Upper lobe of left lung (tissue), 6 donors: ENCODE measurements at regions not wholly inside any gene's neighbourhood (a gene's known extent, or its start where the extent isn't known, plus 50 kb on each side); places are given as distances from the start of the nearest gene placed in this dataset.

Experiments used
- ATAC-seq, 2 donors: fragments of 200-7000 bp; cut with Tn5 transposase; one replicate each; pipeline ENCODE4 v1.9.1; 2022; ENCODE audit warnings: mild to moderate bottlenecking in 2 of 2, moderate library complexity in 2 of 2; ENCODE audit not compliant: low FRiP score in 2 of 2
- DNase-seq, 2 donors: peaks; one replicate each; pipeline ENCODE4 v3.0.0-alpha.2; 2019 to 2020
- H3K27ac ChIP-seq, 4 donors: fragments of 200-600 bp; sonication (generic); one replicate each; pipeline ENCODE4 v1.5.1; 2016 to 2019
- H3K27me3 ChIP-seq, 4 donors: fragments of 200-600 bp; sonication (generic); one replicate each; pipeline ENCODE4 v1.5.1; 2017 to 2019
- H3K36me3 ChIP-seq, 4 donors: fragments of 200-600 bp; sonication (generic); one replicate each; pipeline ENCODE4 v1.5.1; 2016 to 2019
- H3K4me1 ChIP-seq, 4 donors: fragments of 200-600 bp; sonication (generic); one replicate each; pipeline ENCODE4 v1.5.1; 2018 to 2019
- H3K4me3 ChIP-seq, 4 donors: fragments of 200-600 bp; sonication (generic); one replicate each; pipeline ENCODE4 v1.5.1; 2017 to 2019; ENCODE audit warnings: mild to moderate bottlenecking in 2 of 4, moderate library complexity in 1 of 4
- H3K9me3 ChIP-seq, 4 donors: fragments of 200-600 bp; sonication (generic); one replicate each; pipeline ENCODE4 v1.5.1; 2018 to 2019
- CTCF ChIP-seq, 6 experiments: fragments of 450-650 bp in 4 of 6; fragments of 200-600 bp in 2 of 6; sonication (generic) in 2 of 6; IDR thresholded peaks; one replicate each; pipeline ENCODE4 v1.5.1; 2016 to 2019; ENCODE audit warnings: antibody characterized with exemption in 6 of 6
- EP300 ChIP-seq, 4 donors: sonication (generic); formaldehyde crosslinking; IDR thresholded peaks; one replicate each; pipeline ENCODE4 v1.5.1; 2017; ENCODE audit warnings: antibody characterized with exemption in 4 of 4, control low read depth in 2 of 4
- POLR2A ChIP-seq, 4 donors: fragments of 450-650 bp; IDR thresholded peaks; one replicate each; pipeline ENCODE4 v1.5.1; 2016 to 2017; ENCODE audit warnings: antibody characterized with exemption in 4 of 4, mild to moderate bottlenecking in 2 of 4
- POLR2AphosphoS5 ChIP-seq, 2 donors: sonication (generic); formaldehyde crosslinking; IDR thresholded peaks; one replicate each; pipeline ENCODE4 v1.5.1; 2017; ENCODE audit warnings: antibody characterized with exemption in 2 of 2
- WGBS, 2 donors: methylation state at CpG; one replicate each; pipeline ENCODE4 v1.1.5; 2017 to 2018; 5-methylcytosine and 5-hydroxymethylcytosine counted together
- donor health status: DM: no; HTN: no; CAD: no; lungs with moderate emphysema.
- donor health status: DM: no; HTN: yes; CAD: no; lungs with severe emphysema.

DNA sequence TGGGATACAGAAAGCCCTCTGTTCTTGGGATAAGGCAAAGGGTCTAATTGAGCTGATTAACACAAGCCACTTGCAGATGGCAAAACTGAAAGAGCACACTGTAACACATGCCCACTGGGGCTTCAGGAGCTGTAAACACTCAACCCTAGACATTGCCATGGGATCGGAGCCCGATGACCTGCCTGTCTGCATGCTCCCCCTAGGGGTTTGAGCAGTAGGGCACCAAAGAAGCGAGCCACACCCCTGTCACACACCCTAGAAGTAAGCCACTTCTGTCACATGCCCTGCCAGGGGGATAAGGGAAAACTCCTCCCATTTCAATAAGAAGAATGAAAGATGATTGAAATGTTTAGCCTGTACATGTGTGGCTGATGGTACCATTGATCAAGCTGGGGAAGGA lies 81.3 kb upstream of the IRX6 start:
- ATAC-seq (no peak), DNase-seq (no peak)
- H3K27me3 ChIP-seq, result no peaks in the 10 kb centered on the region
- no peak for TF ChIP-seq POLR2AphosphoS5 (IDR thresholded peaks at IDR 0.05)
- TF ChIP-seq EP300 (IDR thresholded peaks at IDR 0.05), result no peak
- TF ChIP-seq CTCF (IDR thresholded peaks at IDR 0.05), result no peak
- no peak for TF ChIP-seq POLR2A (IDR thresholded peaks at IDR 0.05)
- H3K27ac ChIP-seq, result no peak overlapping the region
- no peaks in the 10 kb centered on the region for H3K4me1 ChIP-seq
- H3K4me3 ChIP-seq, result no peak overlapping the region
- no peaks in the 10 kb centered on the region for H3K9me3 ChIP-seq
- no peaks in the 10 kb centered on the region for H3K36me3 ChIP-seq
- 80 to 86% methylated on average over 1 to 3 of the region's 3 CpGs for WGBS, 2 donors

- no peak for TF ChIP-seq EP300 (IDR thresholded peaks at IDR 0.05)
- no peak for TF ChIP-seq CTCF (IDR thresholded peaks at IDR 0.05)
- no peak for TF ChIP-seq POLR2A (IDR thresholded peaks at IDR 0.05)
- TF ChIP-seq POLR2AphosphoS5 (IDR thresholded peaks at IDR 0.05), result no peak
- Histone ChIP-seq H3K4me1 (no peaks in the 10 kb centered on the region), H3K9me3 (no peaks in the 10 kb centered on the region), H3K4me3 (no peak overlapping the region), H3K36me3 (no peaks in the 10 kb centered on the region), H3K27me3 (no peaks in the 10 kb centered on the region), H3K27ac (no peak overlapping the region)
- WGBS, 2 donors, result 70 to 83% methylated on average over 1 of the region's 1 CpG
- ATAC-seq, result no peak
- no peak for DNase-seq
Observed at GRCh38 chr16:55248058-55248457, 75.9 kb upstream of the IRX6 start.

DNA sequence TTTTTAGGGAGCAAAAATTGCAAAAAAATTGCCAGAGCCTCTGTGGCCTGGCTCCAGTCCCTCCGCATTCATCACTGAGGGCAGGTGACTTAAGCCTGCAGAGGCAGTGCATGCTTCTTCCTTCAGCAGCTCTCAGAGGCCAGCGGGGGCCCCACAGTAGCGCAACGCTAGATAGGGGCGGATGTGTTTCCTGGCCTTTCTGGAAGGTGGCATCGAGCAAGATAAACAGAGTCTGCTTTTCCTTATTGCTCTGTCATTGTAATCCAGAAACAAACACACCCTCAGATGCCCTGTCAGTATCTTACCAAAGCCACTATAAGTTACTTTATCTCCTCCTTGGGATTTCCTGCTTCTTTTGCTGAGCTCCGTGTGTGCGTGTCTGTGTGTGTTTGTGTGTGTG lies 75.5 kb upstream of the IRX6 start:
- Histone ChIP-seq H3K36me3 (no peaks in the 10 kb centered on the region), H3K27me3 (no peaks in the 10 kb centered on the region), H3K4me1 (no peaks in the 10 kb centered on the region), H3K27ac (no peak overlapping the region), H3K9me3 (no peaks in the 10 kb centered on the region), H3K4me3 (no peak overlapping the region)
- no peak for TF ChIP-seq EP300 (IDR thresholded peaks at IDR 0.05)
- no peak for TF ChIP-seq CTCF (IDR thresholded peaks at IDR 0.05)
- TF ChIP-seq POLR2A (IDR thresholded peaks at IDR 0.05), result no peak
- no peak for TF ChIP-seq POLR2AphosphoS5 (IDR thresholded peaks at IDR 0.05)
- ATAC-seq (no peak), DNase-seq (no peak)
- WGBS, 2 donors, result 30 to 42% methylated on average over 8 of the region's 8 CpGs

- H3K4me3 ChIP-seq, result no peak overlapping the region
- DNase-seq (no peak), ATAC-seq (no peak)
- no peaks in the 10 kb centered on the region for H3K9me3 ChIP-seq
- no peaks in the 10 kb centered on the region for H3K27me3 ChIP-seq
- TF ChIP-seq CTCF (IDR thresholded peaks at IDR 0.05), result no peak
- no peak for TF ChIP-seq EP300 (IDR thresholded peaks at IDR 0.05)
- TF ChIP-seq POLR2A (IDR thresholded peaks at IDR 0.05), result no peak
- TF ChIP-seq POLR2AphosphoS5 (IDR thresholded peaks at IDR 0.05), result no peak
- H3K4me1 ChIP-seq, result no peaks in the 10 kb centered on the region
- no peak overlapping the region for H3K27ac ChIP-seq
- H3K36me3 ChIP-seq, result no peaks in the 10 kb centered on the region
- WGBS, 2 donors, result 79 to 83% methylated on average over 2 of the region's 2 CpGs
Observed at GRCh38 chr16:55249361-55249760, 74.6 kb upstream of the IRX6 start.

- no peak for DNase-seq
- WGBS, 2 donors, result 96 to 100% methylated on average over 1 of the region's 1 CpG
- ATAC-seq, result no peak
- no peak overlapping the region for H3K27ac ChIP-seq
- no peaks in the 10 kb centered on the region for H3K27me3 ChIP-seq
- no peaks in the 10 kb centered on the region for H3K4me1 ChIP-seq
- no peak overlapping the region for H3K4me3 ChIP-seq
- TF ChIP-seq CTCF (IDR thresholded peaks at IDR 0.05), result no peak
- no peak for TF ChIP-seq POLR2AphosphoS5 (IDR thresholded peaks at IDR 0.05)
- no peak for TF ChIP-seq EP300 (IDR thresholded peaks at IDR 0.05)
- TF ChIP-seq POLR2A (IDR thresholded peaks at IDR 0.05), result no peak
- H3K9me3 ChIP-seq, result no peaks in the 10 kb centered on the region
- no peaks in the 10 kb centered on the region for H3K36me3 ChIP-seq
Observed at GRCh38 chr16:55249936-55250335, 74.1 kb upstream of the IRX6 start.
